ENCODE measurements at regions not wholly inside any gene's neighbourhood (a gene's known extent, or its start where the extent isn't known, plus 50 kb on each side); places are given as distances from the start of the nearest gene placed in this dataset.

DNA sequence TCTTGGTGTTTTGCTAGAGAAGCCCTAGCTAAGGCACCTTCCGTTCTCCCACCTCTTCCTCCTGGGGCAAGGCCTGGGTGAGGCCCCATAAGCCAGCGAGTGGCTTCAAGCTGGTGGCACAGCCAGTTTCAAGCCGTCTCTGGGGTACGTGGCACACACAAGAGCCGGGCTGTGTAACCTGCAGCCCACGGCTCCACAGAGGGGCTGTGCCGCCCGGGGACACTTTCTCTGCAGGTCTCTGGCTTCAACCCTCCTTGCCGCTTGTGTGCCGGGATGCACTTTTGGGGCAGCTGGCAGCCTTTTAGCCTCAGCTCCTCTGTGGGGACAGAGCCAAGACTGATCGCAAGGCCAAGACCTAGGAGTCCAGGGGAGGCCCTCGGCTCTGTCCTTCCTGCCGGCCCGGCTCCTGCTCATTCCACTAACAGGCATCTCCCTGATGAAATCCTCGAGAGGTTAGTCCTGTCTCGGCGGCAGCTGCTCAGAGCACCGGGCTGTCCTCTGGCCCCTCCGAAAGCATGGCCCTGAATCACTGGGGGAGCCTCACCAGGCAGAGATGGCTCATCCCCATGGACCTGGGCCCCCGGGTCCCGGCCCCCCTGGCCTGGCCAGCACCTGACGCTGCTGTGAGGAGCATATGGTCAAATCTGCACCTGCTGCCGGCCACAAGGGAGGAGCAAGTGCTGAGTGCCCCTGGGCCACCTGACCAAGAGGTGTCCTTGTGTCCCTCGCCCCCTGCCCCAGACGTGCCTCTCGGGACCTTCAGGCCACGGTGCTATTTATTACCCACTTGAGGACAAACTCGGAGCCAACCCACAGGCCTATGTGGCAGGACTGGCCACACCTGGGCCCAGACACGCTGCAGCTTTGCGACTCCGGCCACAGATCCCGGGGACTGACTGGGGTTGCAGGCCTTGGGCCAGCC, 98.5 kb downstream of the METRNL start:
- no CpG with 5 or more reads among the region's 32 CpGs for WGBS, 2 donors (ENCODE audit: extremely low coverage in 2 of 2, insufficient read length in 2 of 2, insufficient replicate concordance in 1 of 2)
- H3K27ac ChIP-seq (replicated peaks; ENCODE audit: low read length): no peak overlapping the region
- no peak for DNase-seq (ENCODE audit: low spot score)

DNA sequence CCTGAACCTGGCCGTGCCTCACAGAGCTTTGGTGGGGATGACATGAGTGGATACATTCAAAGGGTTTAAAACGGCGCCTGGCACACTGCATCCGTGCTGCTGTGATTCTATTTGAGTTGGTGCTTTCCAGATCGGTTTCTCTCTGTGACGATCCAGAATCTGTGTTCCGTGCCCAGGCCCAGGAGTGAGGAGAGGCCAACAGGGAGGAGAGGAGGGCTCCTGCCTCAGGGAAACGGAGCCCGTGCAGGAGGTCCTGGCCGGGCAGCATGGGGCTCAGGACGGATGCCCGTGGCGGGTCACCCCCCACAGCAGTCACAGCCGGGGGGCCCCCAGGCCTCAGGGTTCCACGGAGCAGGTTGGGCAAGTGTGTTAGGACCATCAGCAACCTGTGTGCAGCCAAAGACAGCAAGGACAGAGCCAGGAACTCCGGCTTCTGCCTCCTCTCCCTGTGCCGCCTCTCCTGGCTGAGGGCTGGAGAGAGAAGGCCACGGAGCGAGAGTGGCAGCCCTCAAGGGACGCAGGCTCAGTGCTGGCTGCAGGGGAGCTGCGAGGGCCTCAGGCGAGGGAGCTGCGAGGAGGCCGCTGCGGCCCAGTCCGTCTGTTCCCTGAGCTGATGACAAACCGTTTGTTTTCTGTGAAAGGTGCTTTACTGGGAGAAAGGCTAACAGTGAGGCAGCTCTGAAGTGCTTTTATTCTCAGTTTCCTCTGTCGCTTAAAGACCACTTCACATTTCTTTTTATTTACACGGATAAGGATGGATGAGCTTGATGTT, 99.3 kb downstream of the METRNL start:
- Histone ChIP-seq H3K14ac (ENCODE audit: low read length) (peak overlapping the region; percentile 56), H2BK12ac (ENCODE audit: low read length) (no peak overlapping the region), H2BK120ac (ENCODE audit: low read depth, low read length) (no peak overlapping the region), H3K4me2 (ENCODE audit: insufficient read depth, low read length, poor library complexity, severe bottlenecking) (no peak overlapping the region), H2AFZ (ENCODE audit: low read length) (no peak overlapping the region), H3K9me3 (replicated peaks in 1 of 2; ENCODE audit: control insufficient read depth in 2 of 2, insufficient read depth in 1 of 2, low read depth in 1 of 2, low read length in 2 of 2) (peaks cover 0 to 29% of the 10 kb centered on the region in 2 donors), H2BK5ac (ENCODE audit: low read length) (peak overlapping the region; percentile 53), H2AK5ac (ENCODE audit: low read depth, low read length) (no peak overlapping the region), H3K27ac (replicated peaks; ENCODE audit: low read length) (no peak overlapping the region), H3K9ac (ENCODE audit: low read depth, low read length, poor library complexity) (no peak overlapping the region), H3K23ac (ENCODE audit: low read depth, low read length, poor library complexity) (no peak overlapping the region), H3K79me1 (ENCODE audit: low read depth, low read length) (peaks cover 1% of the 10 kb centered on the region), H3K4ac (ENCODE audit: low read length) (no peak overlapping the region), H4K8ac (ENCODE audit: low read depth, low read length) (no peak overlapping the region), H3K27me3 (ENCODE audit: control insufficient read depth in 3 of 3, insufficient read depth in 3 of 3, low read depth in 1 of 3, low read length in 3 of 3) (peaks cover 0 to 20% (median 0%) of the 10 kb centered on the region in 3 experiments), H3K4me3 (ENCODE audit: low read length in 2 of 2) (no peak overlapping the region), H3K36me3 (replicated peaks in 1 of 2; ENCODE audit: control insufficient read depth in 2 of 2, insufficient read depth in 2 of 2, low read length in 2 of 2) (no peaks in the 10 kb centered on the region), H4K91ac (ENCODE audit: low read depth, low read length, poor library complexity) (no peak overlapping the region), H2BK15ac (ENCODE audit: low read length) (no peak overlapping the region), H3K18ac (ENCODE audit: low read length) (peak overlapping the region; percentile 28), H3K4me1 (ENCODE audit: control insufficient read depth in 2 of 2, insufficient read depth in 1 of 2, low read depth in 1 of 2, low read length in 2 of 2) (no peaks in the 10 kb centered on the region)
- DNase-seq (ENCODE audit: low spot score): no peak
- WGBS, 2 donors (ENCODE audit: extremely low coverage in 2 of 2, insufficient read length in 2 of 2, insufficient replicate concordance in 1 of 2): no CpG with 5 or more reads among the region's 29 CpGs

More for the DNA sequence above, 98.5 kb downstream of the METRNL start:
- H2BK5ac ChIP-seq (ENCODE audit: low read length): no peak overlapping the region
- no peak overlapping the region for H4K91ac ChIP-seq (ENCODE audit: low read depth, low read length, poor library complexity)
- peaks cover 1% of the 10 kb centered on the region for H3K79me1 ChIP-seq (ENCODE audit: low read depth, low read length)
- no peak overlapping the region for H3K4ac ChIP-seq (ENCODE audit: low read length)
- H3K27me3 ChIP-seq (ENCODE audit: control insufficient read depth in 3 of 3, insufficient read depth in 3 of 3, low read depth in 1 of 3, low read length in 3 of 3): peaks cover 0 to 20% (median 0%) of the 10 kb centered on the region in 3 experiments
- peaks cover 0 to 29% of the 10 kb centered on the region in 2 donors for H3K9me3 ChIP-seq (replicated peaks in 1 of 2; ENCODE audit: control insufficient read depth in 2 of 2, insufficient read depth in 1 of 2, low read depth in 1 of 2, low read length in 2 of 2)
- H3K4me2 ChIP-seq (ENCODE audit: insufficient read depth, low read length, poor library complexity, severe bottlenecking): no peak overlapping the region
- H2BK15ac ChIP-seq (ENCODE audit: low read length): no peak overlapping the region
- no peak overlapping the region for H2BK12ac ChIP-seq (ENCODE audit: low read length)
- no peak overlapping the region for H3K14ac ChIP-seq (ENCODE audit: low read length)
- no peak overlapping the region for H3K4me3 ChIP-seq (ENCODE audit: low read length in 2 of 2)
- peak overlapping the region; percentile 17 for H4K8ac ChIP-seq (ENCODE audit: low read depth, low read length)
- H3K18ac ChIP-seq (ENCODE audit: low read length): no peak overlapping the region
- H3K36me3 ChIP-seq (replicated peaks in 1 of 2; ENCODE audit: control insufficient read depth in 2 of 2, insufficient read depth in 2 of 2, low read length in 2 of 2): no peaks in the 10 kb centered on the region
- no peak overlapping the region for H3K9ac ChIP-seq (ENCODE audit: low read depth, low read length, poor library complexity)
- no peak overlapping the region for H2AK5ac ChIP-seq (ENCODE audit: low read depth, low read length)
- no peaks in the 10 kb centered on the region for H3K4me1 ChIP-seq (ENCODE audit: control insufficient read depth in 2 of 2, insufficient read depth in 1 of 2, low read depth in 1 of 2, low read length in 2 of 2)
- no peak overlapping the region for H3K23ac ChIP-seq (ENCODE audit: low read depth, low read length, poor library complexity)
- H2BK120ac ChIP-seq (ENCODE audit: low read depth, low read length): no peak overlapping the region
- no peak overlapping the region for H2AFZ ChIP-seq (ENCODE audit: low read length)

DNA sequence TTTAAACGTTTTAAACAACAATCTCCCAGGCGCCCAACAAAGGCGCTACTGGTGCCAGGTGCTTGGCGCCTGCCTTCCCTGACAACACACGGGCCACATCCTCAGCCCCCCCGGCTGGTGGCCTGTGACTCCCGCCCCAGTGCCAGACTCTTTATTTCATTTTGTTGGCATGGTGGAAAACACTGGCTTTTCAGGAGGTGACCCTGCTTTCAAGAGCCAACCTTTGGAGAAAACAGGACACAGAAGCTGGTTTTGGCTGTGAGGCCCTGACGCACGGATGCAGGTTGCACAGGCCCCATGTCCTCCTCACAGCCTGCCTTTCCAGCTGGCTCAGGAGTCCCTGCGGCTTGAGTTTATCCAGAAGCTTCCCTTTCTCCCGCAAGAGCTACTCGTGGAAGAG, 100.0 kb downstream of the METRNL start:
- Histone ChIP-seq H2AFZ (ENCODE audit: low read length) (no peak overlapping the region), H3K4me3 (ENCODE audit: low read length in 2 of 2) (no peak overlapping the region), H3K14ac (ENCODE audit: low read length) (no peak overlapping the region), H3K18ac (ENCODE audit: low read length) (no peak overlapping the region), H4K91ac (ENCODE audit: low read depth, low read length, poor library complexity) (no peak overlapping the region), H3K27ac (replicated peaks; ENCODE audit: low read length) (no peak overlapping the region), H3K4me2 (ENCODE audit: insufficient read depth, low read length, poor library complexity, severe bottlenecking) (no peak overlapping the region), H3K23ac (ENCODE audit: low read depth, low read length, poor library complexity) (no peak overlapping the region), H2AK5ac (ENCODE audit: low read depth, low read length) (no peak overlapping the region), H3K9ac (ENCODE audit: low read depth, low read length, poor library complexity) (no peak overlapping the region), H3K79me1 (ENCODE audit: low read depth, low read length) (peaks cover 1% of the 10 kb centered on the region), H4K8ac (ENCODE audit: low read depth, low read length) (no peak overlapping the region), H3K36me3 (replicated peaks in 1 of 2; ENCODE audit: control insufficient read depth in 2 of 2, insufficient read depth in 2 of 2, low read length in 2 of 2) (no peaks in the 10 kb centered on the region), H3K4me1 (ENCODE audit: control insufficient read depth in 2 of 2, insufficient read depth in 1 of 2, low read depth in 1 of 2, low read length in 2 of 2) (no peaks in the 10 kb centered on the region), H2BK12ac (ENCODE audit: low read length) (no peak overlapping the region), H2BK120ac (ENCODE audit: low read depth, low read length) (no peak overlapping the region), H3K9me3 (replicated peaks in 1 of 2; ENCODE audit: control insufficient read depth in 2 of 2, insufficient read depth in 1 of 2, low read depth in 1 of 2, low read length in 2 of 2) (peaks cover 0 to 28% of the 10 kb centered on the region in 2 donors), H2BK15ac (ENCODE audit: low read length) (no peak overlapping the region), H2BK5ac (ENCODE audit: low read length) (no peak overlapping the region), H3K4ac (ENCODE audit: low read length) (no peak overlapping the region), H3K27me3 (ENCODE audit: control insufficient read depth in 3 of 3, insufficient read depth in 3 of 3, low read depth in 1 of 3, low read length in 3 of 3) (peaks cover 0 to 20% (median 0%) of the 10 kb centered on the region in 3 experiments)
- no CpG with 5 or more reads among the region's 12 CpGs for WGBS, 2 donors (ENCODE audit: extremely low coverage in 2 of 2, insufficient read length in 2 of 2, insufficient replicate concordance in 1 of 2)
- no peak for DNase-seq (ENCODE audit: low spot score)

DNA sequence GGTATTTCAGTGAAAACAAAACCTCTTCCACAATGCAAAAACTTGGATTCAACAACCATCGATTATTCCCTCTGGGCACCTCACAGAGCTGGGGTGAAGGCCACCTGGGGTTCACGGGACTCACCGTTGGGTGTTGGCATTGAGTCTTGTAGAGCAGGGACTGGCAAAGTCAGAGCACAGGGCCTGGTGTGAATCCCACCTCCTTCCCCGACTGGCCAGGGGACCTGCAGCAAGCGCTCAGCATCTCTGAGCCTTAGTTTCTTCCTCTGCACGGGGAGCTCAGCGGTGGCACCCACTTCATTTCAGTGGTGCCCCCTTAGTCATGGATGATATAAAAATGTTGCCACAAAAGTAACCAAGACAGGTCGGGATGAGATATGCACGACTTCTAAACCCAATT, 100.4 kb downstream of the METRNL start:
- no peak overlapping the region for H2BK120ac ChIP-seq (ENCODE audit: low read depth, low read length)
- no peak overlapping the region for H3K4me3 ChIP-seq (ENCODE audit: low read length in 2 of 2)
- no peak overlapping the region for H3K4ac ChIP-seq (ENCODE audit: low read length)
- peak overlapping the region; percentile 17 for H3K18ac ChIP-seq (ENCODE audit: low read length)
- H3K9ac ChIP-seq (ENCODE audit: low read depth, low read length, poor library complexity): no peak overlapping the region
- no peaks in the 10 kb centered on the region for H3K36me3 ChIP-seq (replicated peaks in 1 of 2; ENCODE audit: control insufficient read depth in 2 of 2, insufficient read depth in 2 of 2, low read length in 2 of 2)
- no peaks in the 10 kb centered on the region for H3K4me1 ChIP-seq (ENCODE audit: control insufficient read depth in 2 of 2, insufficient read depth in 1 of 2, low read depth in 1 of 2, low read length in 2 of 2)
- H2AK5ac ChIP-seq (ENCODE audit: low read depth, low read length): no peak overlapping the region
- peaks cover 0 to 27% of the 10 kb centered on the region in 2 donors for H3K9me3 ChIP-seq (replicated peaks in 1 of 2; ENCODE audit: control insufficient read depth in 2 of 2, insufficient read depth in 1 of 2, low read depth in 1 of 2, low read length in 2 of 2)
- H3K14ac ChIP-seq (ENCODE audit: low read length): no peak overlapping the region
- H4K8ac ChIP-seq (ENCODE audit: low read depth, low read length): no peak overlapping the region
- no CpG with 5 or more reads among the region's 9 CpGs for WGBS, 2 donors (ENCODE audit: extremely low coverage in 2 of 2, insufficient read length in 2 of 2, insufficient replicate concordance in 1 of 2)
- peak overlapping the region; percentile 58 for H2BK12ac ChIP-seq (ENCODE audit: low read length)
- H3K27me3 ChIP-seq (ENCODE audit: control insufficient read depth in 3 of 3, insufficient read depth in 3 of 3, low read depth in 1 of 3, low read length in 3 of 3): peaks cover 0 to 20% (median 0%) of the 10 kb centered on the region in 3 experiments
- H2AFZ ChIP-seq (ENCODE audit: low read length): no peak overlapping the region
- H2BK15ac ChIP-seq (ENCODE audit: low read length): no peak overlapping the region
- H2BK5ac ChIP-seq (ENCODE audit: low read length): no peak overlapping the region
- H3K23ac ChIP-seq (ENCODE audit: low read depth, low read length, poor library complexity): no peak overlapping the region
- no peak for DNase-seq (ENCODE audit: low spot score)
- H4K91ac ChIP-seq (ENCODE audit: low read depth, low read length, poor library complexity): no peak overlapping the region
- no peaks in the 10 kb centered on the region for H3K79me1 ChIP-seq (ENCODE audit: low read depth, low read length)
- no peak overlapping the region for H3K27ac ChIP-seq (replicated peaks; ENCODE audit: low read length)
- no peak overlapping the region for H3K4me2 ChIP-seq (ENCODE audit: insufficient read depth, low read length, poor library complexity, severe bottlenecking)

Data from neuronal stem cell (in vitro differentiated cells).